Thyroid gland (tissue), 4 donors: ENCODE measurements at regions not wholly inside any gene's neighbourhood (a gene's known extent, or its start where the extent isn't known, plus 50 kb on each side); places are given as distances from the start of the nearest gene placed in this dataset.

Experiments used
- CTCF ChIP-seq, 6 experiments: fragments of 200-600 bp in 3 of 6; fragments of 450-650 bp in 3 of 6; sonication (generic) in 3 of 6; IDR thresholded peaks; one replicate each; pipeline ENCODE4 v1.5.1; 2016 to 2019; ENCODE audit warnings: antibody characterized with exemption in 6 of 6, mild to moderate bottlenecking in 2 of 6, inconsistent platforms in 1 of 6, moderate library complexity in 1 of 6
- POLR2A ChIP-seq, 2 donors: fragments of 450-650 bp; IDR thresholded peaks; one replicate each; pipeline ENCODE4 v1.6.1; 2017; ENCODE audit warnings: antibody characterized with exemption in 2 of 2, mild to moderate bottlenecking in 2 of 2, moderate library complexity in 1 of 2

- TF ChIP-seq CTCF (IDR thresholded peaks at IDR 0.05) (no peak), POLR2A (IDR thresholded peaks at IDR 0.05) (no peak)
Measured at GRCh38 chr7:119694506-119694905, 578.5 kb upstream of the KCND2 start.
